Pulmonary artery endothelial cell (primary cell): ENCODE measurements at regions not wholly inside any gene's neighbourhood (a gene's known extent, or its start where the extent isn't known, plus 50 kb on each side); places are given as distances from the start of the nearest gene placed in this dataset.

Source experiments
- DNase-seq: peaks from one replicate; pipeline ENCODE4 v3.0.0-alpha.2; 2011; ENCODE audit warnings: low read depth, low spot score

DNA sequence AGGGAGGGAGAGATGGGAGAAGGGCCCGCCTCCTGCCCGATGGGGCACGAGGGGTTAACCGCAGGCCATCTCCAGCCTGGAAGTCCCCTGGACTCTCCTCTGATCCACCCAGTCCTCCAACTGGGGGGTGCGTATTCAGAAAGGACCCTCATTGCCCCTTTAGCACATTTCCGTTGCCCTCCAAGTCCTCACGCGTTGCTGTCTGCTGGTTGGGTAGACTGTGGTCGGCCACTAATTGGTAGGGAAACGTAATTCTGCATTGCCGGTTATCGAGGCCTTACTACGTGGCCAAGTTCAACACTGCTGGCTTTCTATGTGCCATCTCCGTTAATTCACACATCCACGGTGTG is 103.4 kb downstream of the FOXL1 start:
- DNase-seq, result no peak

DNA sequence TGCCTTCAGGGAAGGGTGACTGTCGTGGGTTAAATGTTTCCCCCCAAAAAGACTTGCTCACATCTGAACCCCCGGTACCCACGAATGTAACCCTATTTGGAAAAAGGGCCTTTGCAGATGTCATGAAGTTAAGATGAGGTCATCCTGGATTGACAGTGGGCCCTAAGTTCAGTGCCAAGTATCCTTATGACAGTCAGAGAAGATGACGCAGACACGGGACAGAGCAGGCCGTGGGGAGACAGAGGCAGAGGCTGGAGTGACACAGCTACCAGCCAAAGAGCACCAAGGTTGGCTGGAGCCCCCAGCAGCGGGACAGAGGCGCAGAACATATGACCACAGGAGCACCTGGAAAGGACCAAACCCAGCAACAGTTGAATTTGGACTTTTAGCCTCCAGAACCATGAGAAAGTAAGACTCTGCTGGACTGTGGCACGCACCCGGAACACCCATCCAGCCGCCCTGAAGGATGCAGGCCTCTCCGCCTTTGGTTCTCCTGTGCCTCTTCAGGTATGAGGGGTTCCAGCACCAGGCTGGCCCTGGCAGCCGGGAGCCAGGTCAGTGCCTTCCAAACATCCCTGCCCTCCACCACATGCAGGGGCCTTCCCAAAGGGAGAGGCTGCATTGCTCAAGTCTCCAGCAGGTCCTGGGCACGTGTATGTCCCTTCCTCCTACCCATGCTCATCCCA is 104.0 kb downstream of the FOXL1 start:
- DNase-seq, result no peak

DNA sequence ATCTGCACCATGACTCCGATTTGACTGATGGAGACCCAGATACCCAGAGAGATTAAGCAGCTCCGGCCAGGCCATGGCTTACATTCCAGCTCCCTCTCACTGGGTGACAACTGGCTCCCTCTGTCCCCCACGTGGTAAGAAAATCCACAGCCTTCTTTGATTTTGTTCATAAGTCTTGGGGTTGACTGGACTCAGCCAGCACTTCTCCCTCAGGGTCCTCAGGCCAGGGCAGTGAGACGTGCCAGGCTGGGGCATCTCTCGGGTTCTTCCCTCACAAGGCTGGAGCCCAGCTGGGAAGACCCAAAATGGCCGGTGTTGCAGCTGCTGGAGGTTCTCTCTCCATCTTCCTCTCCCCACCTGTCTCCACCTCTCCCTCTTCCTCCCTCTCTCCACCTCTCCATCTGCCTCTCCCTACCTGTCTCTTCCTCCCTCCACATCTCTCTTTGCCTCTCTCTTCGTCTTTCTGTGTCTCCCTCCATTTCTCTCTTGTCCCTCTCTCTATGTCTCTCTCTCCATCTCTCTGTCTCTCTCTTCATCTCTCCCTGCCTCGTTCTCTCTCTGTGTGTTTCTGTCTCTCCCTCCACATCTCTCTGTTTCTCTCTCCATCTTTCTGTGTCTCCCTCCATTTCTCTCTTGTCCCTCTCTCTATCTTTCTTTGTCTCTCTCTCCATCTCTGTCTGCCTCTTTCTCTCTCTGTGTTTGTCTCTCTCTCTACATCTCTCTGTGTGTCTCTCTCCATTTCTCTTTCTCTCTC is 105.3 kb downstream of the FOXL1 start:
- no peak for DNase-seq

- no peak for DNase-seq
Measured at GRCh38 chr16:86685076-86685475, 106.7 kb downstream of the FOXL1 start.

GRCh38 chr16:86690970-86691369 is 112.6 kb downstream of the FOXL1 start:
- no peak for DNase-seq

DNA sequence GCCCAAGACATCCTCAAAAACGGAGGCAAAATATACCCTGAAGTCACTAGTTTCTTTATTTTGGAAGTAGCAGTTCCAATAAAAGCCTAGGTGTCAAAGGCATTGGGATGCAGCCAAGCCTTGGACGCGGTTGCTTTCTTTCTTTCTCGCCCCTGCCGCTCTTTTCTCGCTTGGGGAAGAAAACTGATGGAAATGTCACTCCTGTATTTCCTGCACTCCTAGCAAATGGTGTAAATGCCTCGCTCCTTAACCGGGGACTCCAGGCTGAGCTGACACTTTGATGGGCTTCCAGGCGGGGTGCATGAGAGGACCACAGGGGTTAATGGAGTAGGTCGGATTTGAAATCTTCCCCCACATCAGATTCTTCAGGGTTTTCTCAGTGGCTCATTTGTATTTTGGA is 114.1 kb downstream of the FOXL1 start:
- DNase-seq, result no peak

DNA sequence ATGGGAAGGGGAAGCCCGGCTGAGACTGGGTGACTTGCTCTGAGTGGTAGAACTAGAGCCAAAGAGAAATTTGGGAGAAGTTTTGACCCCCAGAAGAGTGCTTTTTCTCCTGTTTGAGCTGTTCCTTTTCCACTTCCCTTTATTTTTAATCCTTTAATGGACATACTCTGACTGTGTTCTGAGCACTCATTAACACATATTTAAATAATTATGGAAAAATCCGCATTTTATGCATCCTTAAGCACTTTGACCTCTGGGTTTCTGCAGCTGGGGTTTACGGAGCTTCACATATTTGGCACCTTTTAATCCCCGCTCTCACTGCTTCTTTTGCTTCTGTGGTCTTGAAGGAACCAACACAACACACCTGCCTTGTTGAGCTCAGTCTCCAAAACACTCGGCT is 114.7 kb downstream of the FOXL1 start:
- DNase-seq, result no peak

DNA sequence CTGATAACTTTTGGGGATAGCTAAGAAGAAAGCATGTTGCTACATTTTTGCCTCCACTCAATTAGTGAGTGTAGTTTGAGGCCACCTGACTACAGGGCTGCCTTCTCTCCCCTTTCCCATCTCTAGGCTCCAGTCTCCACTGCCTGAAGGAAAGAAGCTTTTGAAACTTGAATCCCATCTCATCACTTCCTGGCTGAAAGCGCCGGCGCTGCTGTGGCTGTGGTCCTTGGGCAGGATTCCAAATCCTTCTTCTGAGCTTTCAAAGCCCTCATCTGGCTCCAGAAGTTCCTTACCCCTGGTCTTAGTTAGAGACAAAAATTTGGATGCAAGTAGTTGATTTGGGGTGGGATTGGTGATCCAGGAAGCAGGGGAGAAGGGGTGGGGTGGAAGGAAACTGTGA is 119.4 kb downstream of the FOXL1 start:
- DNase-seq, result no peak

- no peak for DNase-seq
Measured at GRCh38 chr16:86700046-86700945, 121.9 kb downstream of the FOXL1 start.

- DNase-seq, result no peak
Measured at GRCh38 chr16:86701286-86701975, 123.1 kb downstream of the FOXL1 start.

- DNase-seq, result no peak
Measured at GRCh38 chr16:86702824-86703588, 124.7 kb downstream of the FOXL1 start.

DNA sequence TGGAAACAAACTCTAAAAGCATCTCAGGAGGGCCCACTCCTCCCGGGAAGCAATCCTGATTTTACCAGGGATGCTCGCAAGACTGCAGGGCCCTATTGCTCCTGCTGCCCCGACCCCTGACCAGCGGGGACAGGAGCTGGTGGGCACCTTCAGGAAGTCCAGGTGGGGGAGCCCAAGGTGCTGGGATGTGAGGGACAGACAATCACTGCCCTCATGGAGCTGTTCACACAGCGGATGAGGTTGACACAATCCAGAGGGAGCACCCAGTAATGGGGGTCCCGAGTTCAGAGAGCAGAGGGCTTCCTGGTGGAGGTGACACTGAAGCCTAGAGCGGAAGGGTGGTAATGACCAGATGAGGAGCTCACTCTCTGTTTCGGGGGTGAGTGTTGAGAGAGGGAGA is 126.2 kb downstream of the FOXL1 start:
- no peak for DNase-seq

- DNase-seq, result no peak
Measured at GRCh38 chr16:86706726-86707125, 128.4 kb downstream of the FOXL1 start.

- no peak for DNase-seq
Measured at GRCh38 chr16:86707171-86707570, 128.8 kb downstream of the FOXL1 start.

GRCh38 chr16:86707581-86707980 is 129.2 kb downstream of the FOXL1 start:
- no peak for DNase-seq

DNA sequence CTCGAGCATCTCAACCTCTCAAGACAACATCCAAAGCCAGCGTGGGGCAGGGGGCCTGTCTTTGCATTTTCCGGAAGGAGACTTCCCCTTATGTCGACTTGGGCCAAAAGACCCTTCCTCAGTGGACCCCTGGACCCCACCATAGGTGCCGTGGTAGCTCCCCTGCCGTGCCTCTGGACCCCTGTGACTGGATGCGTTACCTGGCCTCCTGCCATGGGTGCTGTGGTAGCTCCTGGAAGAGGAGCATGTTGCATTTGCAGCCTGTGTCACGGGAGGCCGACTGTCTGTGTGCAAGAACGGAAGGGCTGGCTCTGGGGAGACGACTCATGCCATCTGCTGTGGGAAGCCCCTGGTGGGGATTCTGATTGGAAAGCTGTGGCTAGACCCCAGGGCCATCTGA is 130.1 kb downstream of the FOXL1 start:
- no peak for DNase-seq

DNA sequence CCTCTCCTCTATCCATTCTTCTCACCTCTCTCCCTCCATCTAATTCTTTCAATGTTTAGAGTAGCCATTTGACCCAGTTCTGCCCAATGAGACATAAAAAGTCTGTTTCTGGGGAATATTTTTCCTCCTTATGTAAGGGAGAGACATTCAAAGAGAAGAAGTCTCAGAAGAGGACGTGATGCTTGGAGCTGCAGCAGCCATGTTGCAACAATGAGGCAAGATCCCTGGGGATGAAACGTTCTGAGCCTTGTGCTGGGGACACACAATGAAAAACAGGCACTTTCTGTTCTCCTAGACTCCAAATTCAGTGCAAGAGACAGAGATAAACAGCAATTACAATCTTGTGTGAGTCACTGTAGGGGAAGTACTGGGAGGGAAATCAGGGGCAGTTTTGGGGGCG is 130.8 kb downstream of the FOXL1 start:
- DNase-seq, result no peak

DNA sequence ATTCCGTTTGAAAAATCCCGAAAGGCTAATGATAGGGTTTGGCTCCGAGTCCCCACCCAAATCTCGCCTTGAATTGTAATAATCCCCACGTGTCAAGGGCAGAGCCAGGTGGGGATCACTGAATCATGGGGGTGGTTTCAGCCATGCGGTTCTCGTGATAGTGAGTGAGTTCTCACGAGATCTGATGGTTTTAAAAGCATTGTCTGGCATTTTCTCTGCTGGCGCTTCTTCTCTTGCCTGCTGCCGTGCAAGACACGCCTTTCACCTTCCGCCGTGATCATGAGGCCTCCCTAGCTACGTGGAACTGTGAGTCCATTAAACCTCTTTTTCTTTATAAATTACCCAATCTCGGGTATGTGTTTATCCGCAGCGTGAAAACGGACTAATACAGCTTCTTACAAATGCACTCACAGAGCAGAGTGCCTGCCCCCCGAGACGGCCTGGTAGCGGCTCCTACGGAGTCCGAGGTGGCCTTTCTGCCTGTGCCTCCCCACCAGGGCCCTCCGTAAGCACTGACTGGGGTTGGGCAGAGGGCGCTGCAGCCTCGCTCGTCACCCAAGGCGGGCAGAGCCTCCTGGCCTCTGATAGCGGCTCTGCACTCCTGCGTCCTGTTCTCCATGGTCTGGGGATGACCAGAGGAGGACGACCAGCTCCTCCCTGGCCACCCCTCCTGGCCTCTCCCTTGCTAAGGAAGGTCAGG is 131.7 kb downstream of the FOXL1 start:
- no peak for DNase-seq

- no peak for DNase-seq
Measured at GRCh38 chr16:86710602-86710950, 132.2 kb downstream of the FOXL1 start.
